HepG2 (cell line): ENCODE measurements at regions not wholly inside any gene's neighbourhood (a gene's known extent, or its start where the extent isn't known, plus 50 kb on each side); places are given as distances from the start of the nearest gene placed in this dataset.

Experiments used
- ATAC-seq: fragments of 200-7000 bp; cut with Tn5 transposase; 3 replicates; pipeline ENCODE4 v1.9.1; 2020; ENCODE audit warnings: mild to moderate bottlenecking, moderate library complexity
- BruUV-seq: library from RNA; stranded (reverse); fragments of 400-500 nt; replicated peaks from 2 replicates; lab custom pipeline; 2021; lab: Mats Ljungman, UMichigan
- CTCF ChIA-PET: fragments of 300-600 bp; formaldehyde crosslinking; extraction: SDS; loops from one replicate; lab custom pipeline; 2021; ENCODE audit warnings: low total read pairs, inconsistent platforms, low intra/inter-chr PET ratio; lab: Yijun Ruan, JAX
- POLR2A ChIA-PET: fragments of 350-600 bp; sonication (Branson Sonifier 250); formaldehyde crosslinking; loops from one replicate; lab custom pipeline; 2020; ENCODE audit warnings: antibody characterized with exemption, inconsistent platforms; lab: Yijun Ruan, JAX
- DNase-seq: peaks from one replicate; pipeline ENCODE4 v3.0.0-alpha.2; 2015; ENCODE audit warnings: low spot score
- FAIRE-seq: peaks from 3 replicates; lab custom pipeline; 2011; peaks lifted over from hg19 to GRCh38; lab: Jason Lieb, UNC
- H2AFZ ChIP-seq: one replicate; pipeline ENCODE4 v1.6.1; 2011; ENCODE audit warnings: low read length, inconsistent platforms
- H3K27ac ChIP-seq: fragments of 300-600 bp; 3 replicates; pipeline ENCODE4 v1.8.0; 2011; ENCODE audit warnings: mixed run types, mild to moderate bottlenecking, mixed read lengths, low read length, inconsistent platforms; ENCODE audit not compliant: insufficient read depth; ENCODE audit errors: extremely low read length
- H3K27me3 ChIP-seq, 2 experiments: fragments of 200-600 bp in 1 of 2; 2 replicates in 1 of 2; 3 replicates in 1 of 2; pipeline versions ENCODE4 v1.6.0 to v1.8.0; 2011; ENCODE audit warnings: low read length in 2 of 2, mild to moderate bottlenecking in 2 of 2, moderate library complexity in 2 of 2, inconsistent platforms in 1 of 2; ENCODE audit not compliant: insufficient read depth in 2 of 2, control insufficient read depth in 1 of 2
- H3K36me3 ChIP-seq, 2 experiments: fragments of 200-600 bp in 1 of 2; replicated peaks in 1 of 2; 2 replicates in 1 of 2; 3 replicates in 1 of 2; pipeline versions ENCODE4 v1.5.1 to v1.8.0; 2011; ENCODE audit warnings: low read length in 2 of 2, inconsistent platforms in 1 of 2; ENCODE audit not compliant: insufficient read depth in 2 of 2, control insufficient read depth in 1 of 2
- H3K4me1 ChIP-seq: 2 replicates; pipeline ENCODE4 v1.5.1; 2012; ENCODE audit warnings: low read length, inconsistent platforms; ENCODE audit not compliant: insufficient read depth
- H3K4me2 ChIP-seq: 2 replicates; pipeline ENCODE4 v1.6.0; 2011; ENCODE audit warnings: low read depth, low read length, inconsistent platforms
- H3K4me3 ChIP-seq, 3 experiments: fragments of 200-600 bp in 1 of 3; sonication (generic), shearing (Covaris generic) in 1 of 3; replicated peaks in 1 of 3; 2 replicates each; pipeline ENCODE4 v1.5.1; 2011 to 2016; ENCODE audit warnings: low read length in 3 of 3, inconsistent platforms in 2 of 3, low read depth in 2 of 3, mild to moderate bottlenecking in 2 of 3, control low read depth in 1 of 3, mixed read lengths in 1 of 3; ENCODE audit not compliant: insufficient read depth in 1 of 3
- H3K79me2 ChIP-seq: one replicate; pipeline ENCODE4 v1.6.1; 2011; ENCODE audit warnings: low read length, inconsistent platforms; ENCODE audit not compliant: insufficient read depth
- H3K9ac ChIP-seq: 2 replicates; pipeline ENCODE4 v1.6.0; 2011; ENCODE audit warnings: mild to moderate bottlenecking, low read depth, low read length, inconsistent platforms; ENCODE audit not compliant: insufficient read depth
- H3K9me3 ChIP-seq: 2 replicates; pipeline ENCODE4 v1.5.1; 2012; ENCODE audit warnings: mild to moderate bottlenecking, low read length
- H4K20me1 ChIP-seq: 2 replicates; pipeline ENCODE4 v1.6.0; 2011; ENCODE audit warnings: inconsistent platforms, mild to moderate bottlenecking, low read length, moderate library complexity; ENCODE audit not compliant: insufficient read depth
- HNRNPK ChIP-seq: fragments of 200-400 bp; formaldehyde crosslinking; IDR thresholded peaks from 2 replicates; pipeline ENCODE4 v1.6.1; 2018; ENCODE audit warnings: low read length, low read depth, moderate library complexity, mild to moderate bottlenecking; ENCODE audit not compliant: poor library complexity, severe bottlenecking
- KDM2A ChIP-seq: sonication (generic); formaldehyde crosslinking; IDR thresholded peaks from 2 replicates; pipeline ENCODE4 v1.4.0; 2020; ENCODE audit warnings: low read depth, missing genetic modification reagents, borderline replicate concordance
- NPAS2 ChIP-seq: sonication (generic); formaldehyde crosslinking; IDR thresholded peaks from 2 replicates; pipeline ENCODE4 v1.8.0; 2022; ENCODE audit warnings: mild to moderate bottlenecking, missing genetic modification reagents, borderline replicate concordance
- SP140L ChIP-seq: sonication (generic); formaldehyde crosslinking; IDR thresholded peaks from 2 replicates; pipeline ENCODE4 v1.4.0; 2020; ENCODE audit warnings: missing genetic modification reagents, borderline replicate concordance
- TARDBP ChIP-seq: sonication (generic); formaldehyde crosslinking; IDR thresholded peaks from 2 replicates; pipeline ENCODE4 v1.8.0; 2022; ENCODE audit warnings: mild to moderate bottlenecking, missing genetic modification reagents
- XRCC5 ChIP-seq: fragments of 200-400 bp; formaldehyde crosslinking; optimal IDR thresholded peaks from 2 replicates; pipeline ENCODE3; 2017; ENCODE audit warnings: mild to moderate bottlenecking, low read length
- ZMAT5 ChIP-seq: sonication (generic); formaldehyde crosslinking; IDR thresholded peaks from 2 replicates; pipeline ENCODE4 v1.5.0; 2020; ENCODE audit warnings: mild to moderate bottlenecking, low read depth, missing genetic modification reagents, borderline replicate concordance
- ZMYM3 ChIP-seq: sonication (generic); formaldehyde crosslinking; IDR thresholded peaks from 2 replicates; pipeline ENCODE4 v1.5.1; 2020; ENCODE audit warnings: mild to moderate bottlenecking, missing genetic modification reagents
- ZNF572 ChIP-seq: sonication (generic); formaldehyde crosslinking; IDR thresholded peaks from 2 replicates; pipeline ENCODE4 v1.5.1; 2020; ENCODE audit warnings: mild to moderate bottlenecking, missing genetic modification reagents
- ZNF670 ChIP-seq: sonication (generic); formaldehyde crosslinking; IDR thresholded peaks from 2 replicates; pipeline ENCODE4 v1.8.0; 2022; ENCODE audit warnings: mild to moderate bottlenecking, missing genetic modification reagents, borderline replicate concordance
- ZSCAN9 ChIP-seq: IDR thresholded peaks from 2 replicates; pipeline ENCODE4 v1.6.1; 2016; ENCODE audit warnings: borderline replicate concordance
- WGBS: methylation state at CpG from one replicate; pipeline ENCODE4 v1.1.6; 2017; ENCODE audit warnings: low lambda C conversion rate; 5-methylcytosine and 5-hydroxymethylcytosine counted together
- in situ Hi-C: cut with HindIII; loops from 2 replicates; pipeline ENCODE4 v1.10.0; 2017; ENCODE audit warnings: low pct_unique_long_range_greater_than_20kb; ENCODE audit not compliant: extremely low pct_ligation_motif_present
- intact Hi-C: fragments of 100-400 bp; cut with micrococcal nuclease; formaldehyde crosslinking; loops from one replicate; pipeline ENCODE4 v1.10.0; 2022; ENCODE audit not compliant: unreplicated experiment
- TF ChIP-seq, protein P1 (sequence below): sonication (generic); IDR thresholded peaks from 2 replicates; pipeline ENCODE4 v1.6.1; 2016; ENCODE audit warnings: low read depth, borderline replicate concordance

DNA sequence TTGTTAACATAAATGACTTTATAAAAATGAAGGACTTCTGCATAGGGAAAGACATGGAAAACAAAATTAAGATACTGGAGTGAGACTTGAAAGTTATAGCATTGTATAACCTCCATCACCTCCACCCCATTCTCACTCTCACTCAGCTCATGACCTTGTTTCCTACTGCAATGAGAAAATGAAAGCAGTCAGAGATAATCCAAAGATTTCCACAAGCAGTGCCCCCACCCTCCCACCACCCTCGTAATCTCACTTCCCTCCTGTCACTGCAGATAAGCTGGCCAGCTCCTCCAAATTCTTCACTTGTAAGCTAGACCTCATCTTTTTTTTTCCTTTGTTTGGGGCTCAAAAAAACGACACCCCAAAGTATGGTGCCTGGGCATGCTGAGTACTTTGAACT is 52.9 kb upstream of the PROKR2 start:
- ATAC-seq (no peak), DNase-seq (no peak), FAIRE-seq (no peak)
- ChIA-PET CTCF (no interaction called here), POLR2A (no interaction called here)
- intact Hi-C loops = no loop called here
- H3K4me1 ChIP-seq = no peaks in the 10 kb centered on the region
- no peak overlapping the region for H3K4me3 ChIP-seq
- in situ Hi-C loops = no loop called here
- H3K27me3 ChIP-seq = peaks cover 5 to 17% of the 10 kb centered on the region in 2 experiments; a peak in 3 of 5 replicates
- no peaks in the 10 kb centered on the region for H3K79me2 ChIP-seq
- no peak overlapping the region for H3K9ac ChIP-seq
- no peak overlapping the region for H3K27ac ChIP-seq
- no peaks in the 10 kb centered on the region for H3K36me3 ChIP-seq
- no TSS peak for BruUV-seq
- H3K9me3 ChIP-seq = peaks cover 21% of the 10 kb centered on the region
- H4K20me1 ChIP-seq = no peaks in the 10 kb centered on the region
- no peak overlapping the region for H2AFZ ChIP-seq
- no peak for TF ChIP-seq ZSCAN9
- TF ChIP-seq HNRNPK = no peak
- no peak for TF ChIP-seq ZMAT5
- no peak for TF ChIP-seq NPAS2
- no peak for TF ChIP-seq ZMYM3 (CRISPR knock-in tag)
- TF ChIP-seq XRCC5 = no peak
- no peak for TF ChIP-seq ZNF572
- TF ChIP-seq SP140L (CRISPR knock-in tag) = no peak
- no peak for TF ChIP-seq ZNF670 (CRISPR knock-in tag)
- TF ChIP-seq TARDBP (CRISPR knock-in tag) = no peak
- no peak for TF ChIP-seq KDM2A (CRISPR knock-in tag)
- TF ChIP-seq, protein P1, sequence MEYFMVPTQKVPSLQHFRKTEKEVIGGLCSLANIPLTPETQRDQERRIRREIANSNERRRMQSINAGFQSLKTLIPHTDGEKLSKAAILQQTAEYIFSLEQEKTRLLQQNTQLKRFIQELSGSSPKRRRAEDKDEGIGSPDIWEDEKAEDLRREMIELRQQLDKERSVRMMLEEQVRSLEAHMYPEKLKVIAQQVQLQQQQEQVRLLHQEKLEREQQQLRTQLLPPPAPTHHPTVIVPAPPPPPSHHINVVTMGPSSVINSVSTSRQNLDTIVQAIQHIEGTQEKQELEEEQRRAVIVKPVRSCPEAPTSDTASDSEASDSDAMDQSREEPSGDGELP = no peak
- H3K4me2 ChIP-seq = no peak overlapping the region
- 1% methylated on average over 2 of the region's 2 CpGs for WGBS
